ENCODE measurements at regions not wholly inside any gene's neighbourhood (a gene's known extent, or its start where the extent isn't known, plus 50 kb on each side); places are given as distances from the start of the nearest gene placed in this dataset.

DNA sequence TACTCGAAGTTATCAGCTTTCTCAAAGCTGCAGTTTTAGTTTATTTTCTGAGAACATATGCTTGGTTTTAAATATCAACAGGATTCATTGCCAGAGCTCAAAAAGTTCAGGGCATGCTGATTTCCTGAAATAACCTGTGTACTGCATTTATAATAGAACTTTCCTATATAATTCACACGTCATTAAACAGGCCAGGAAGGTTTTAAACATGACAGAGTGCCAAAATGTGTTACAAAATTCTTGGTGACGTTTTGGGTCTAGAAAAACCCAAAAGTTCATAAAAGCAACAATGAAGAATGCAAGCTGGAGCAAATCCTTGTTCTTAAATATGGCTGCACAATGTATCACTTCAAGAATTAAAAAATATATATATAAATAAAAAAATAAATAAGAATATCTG is 1139.1 kb downstream of the CDH11 start:
- TF ChIP-seq, protein P1, sequence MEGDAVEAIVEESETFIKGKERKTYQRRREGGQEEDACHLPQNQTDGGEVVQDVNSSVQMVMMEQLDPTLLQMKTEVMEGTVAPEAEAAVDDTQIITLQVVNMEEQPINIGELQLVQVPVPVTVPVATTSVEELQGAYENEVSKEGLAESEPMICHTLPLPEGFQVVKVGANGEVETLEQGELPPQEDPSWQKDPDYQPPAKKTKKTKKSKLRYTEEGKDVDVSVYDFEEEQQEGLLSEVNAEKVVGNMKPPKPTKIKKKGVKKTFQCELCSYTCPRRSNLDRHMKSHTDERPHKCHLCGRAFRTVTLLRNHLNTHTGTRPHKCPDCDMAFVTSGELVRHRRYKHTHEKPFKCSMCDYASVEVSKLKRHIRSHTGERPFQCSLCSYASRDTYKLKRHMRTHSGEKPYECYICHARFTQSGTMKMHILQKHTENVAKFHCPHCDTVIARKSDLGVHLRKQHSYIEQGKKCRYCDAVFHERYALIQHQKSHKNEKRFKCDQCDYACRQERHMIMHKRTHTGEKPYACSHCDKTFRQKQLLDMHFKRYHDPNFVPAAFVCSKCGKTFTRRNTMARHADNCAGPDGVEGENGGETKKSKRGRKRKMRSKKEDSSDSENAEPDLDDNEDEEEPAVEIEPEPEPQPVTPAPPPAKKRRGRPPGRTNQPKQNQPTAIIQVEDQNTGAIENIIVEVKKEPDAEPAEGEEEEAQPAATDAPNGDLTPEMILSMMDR (IDR thresholded peaks at IDR 0.05; ENCODE audit: insufficient read depth, low read length): no peak
- TF ChIP-seq, protein P2, sequence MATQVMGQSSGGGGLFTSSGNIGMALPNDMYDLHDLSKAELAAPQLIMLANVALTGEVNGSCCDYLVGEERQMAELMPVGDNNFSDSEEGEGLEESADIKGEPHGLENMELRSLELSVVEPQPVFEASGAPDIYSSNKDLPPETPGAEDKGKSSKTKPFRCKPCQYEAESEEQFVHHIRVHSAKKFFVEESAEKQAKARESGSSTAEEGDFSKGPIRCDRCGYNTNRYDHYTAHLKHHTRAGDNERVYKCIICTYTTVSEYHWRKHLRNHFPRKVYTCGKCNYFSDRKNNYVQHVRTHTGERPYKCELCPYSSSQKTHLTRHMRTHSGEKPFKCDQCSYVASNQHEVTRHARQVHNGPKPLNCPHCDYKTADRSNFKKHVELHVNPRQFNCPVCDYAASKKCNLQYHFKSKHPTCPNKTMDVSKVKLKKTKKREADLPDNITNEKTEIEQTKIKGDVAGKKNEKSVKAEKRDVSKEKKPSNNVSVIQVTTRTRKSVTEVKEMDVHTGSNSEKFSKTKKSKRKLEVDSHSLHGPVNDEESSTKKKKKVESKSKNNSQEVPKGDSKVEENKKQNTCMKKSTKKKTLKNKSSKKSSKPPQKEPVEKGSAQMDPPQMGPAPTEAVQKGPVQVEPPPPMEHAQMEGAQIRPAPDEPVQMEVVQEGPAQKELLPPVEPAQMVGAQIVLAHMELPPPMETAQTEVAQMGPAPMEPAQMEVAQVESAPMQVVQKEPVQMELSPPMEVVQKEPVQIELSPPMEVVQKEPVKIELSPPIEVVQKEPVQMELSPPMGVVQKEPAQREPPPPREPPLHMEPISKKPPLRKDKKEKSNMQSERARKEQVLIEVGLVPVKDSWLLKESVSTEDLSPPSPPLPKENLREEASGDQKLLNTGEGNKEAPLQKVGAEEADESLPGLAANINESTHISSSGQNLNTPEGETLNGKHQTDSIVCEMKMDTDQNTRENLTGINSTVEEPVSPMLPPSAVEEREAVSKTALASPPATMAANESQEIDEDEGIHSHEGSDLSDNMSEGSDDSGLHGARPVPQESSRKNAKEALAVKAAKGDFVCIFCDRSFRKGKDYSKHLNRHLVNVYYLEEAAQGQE (IDR thresholded peaks at IDR 0.05; ENCODE audit: insufficient replicate concordance, low read depth): no peak

All from HL-60 (cell line).